ENCODE measurements at regions not wholly inside any gene's neighbourhood (a gene's known extent, or its start where the extent isn't known, plus 50 kb on each side); places are given as distances from the start of the nearest gene placed in this dataset.

DNA sequence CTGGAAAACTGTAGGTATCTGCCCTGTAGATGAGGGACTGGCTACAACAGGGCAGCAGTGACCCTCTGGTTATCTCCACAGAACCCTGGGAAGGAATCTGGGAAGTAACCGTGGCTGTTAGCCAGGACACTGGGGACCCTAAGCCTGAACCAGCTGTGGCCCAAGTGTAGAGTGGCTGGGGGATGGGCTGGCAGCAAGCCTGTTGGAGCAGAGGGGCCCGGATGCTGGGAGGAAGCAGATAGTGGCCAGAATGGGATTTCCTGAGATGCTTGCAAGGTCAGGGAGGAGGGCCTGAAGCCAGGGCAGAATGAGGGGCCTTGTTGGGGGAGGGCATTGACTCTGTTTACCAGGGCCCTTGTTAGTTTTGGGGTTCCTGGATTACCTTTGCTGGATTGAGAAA lies 161.0 kb upstream of the EOLA2 start:
- TF ChIP-seq, protein P1, sequence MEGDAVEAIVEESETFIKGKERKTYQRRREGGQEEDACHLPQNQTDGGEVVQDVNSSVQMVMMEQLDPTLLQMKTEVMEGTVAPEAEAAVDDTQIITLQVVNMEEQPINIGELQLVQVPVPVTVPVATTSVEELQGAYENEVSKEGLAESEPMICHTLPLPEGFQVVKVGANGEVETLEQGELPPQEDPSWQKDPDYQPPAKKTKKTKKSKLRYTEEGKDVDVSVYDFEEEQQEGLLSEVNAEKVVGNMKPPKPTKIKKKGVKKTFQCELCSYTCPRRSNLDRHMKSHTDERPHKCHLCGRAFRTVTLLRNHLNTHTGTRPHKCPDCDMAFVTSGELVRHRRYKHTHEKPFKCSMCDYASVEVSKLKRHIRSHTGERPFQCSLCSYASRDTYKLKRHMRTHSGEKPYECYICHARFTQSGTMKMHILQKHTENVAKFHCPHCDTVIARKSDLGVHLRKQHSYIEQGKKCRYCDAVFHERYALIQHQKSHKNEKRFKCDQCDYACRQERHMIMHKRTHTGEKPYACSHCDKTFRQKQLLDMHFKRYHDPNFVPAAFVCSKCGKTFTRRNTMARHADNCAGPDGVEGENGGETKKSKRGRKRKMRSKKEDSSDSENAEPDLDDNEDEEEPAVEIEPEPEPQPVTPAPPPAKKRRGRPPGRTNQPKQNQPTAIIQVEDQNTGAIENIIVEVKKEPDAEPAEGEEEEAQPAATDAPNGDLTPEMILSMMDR (IDR thresholded peaks at IDR 0.05), result no peak
- TF ChIP-seq POLR2A (IDR thresholded peaks at IDR 0.05), result no peak
